K562 (cell line): ENCODE measurements at regions not wholly inside any gene's neighbourhood (a gene's known extent, or its start where the extent isn't known, plus 50 kb on each side); places are given as distances from the start of the nearest gene placed in this dataset.

Experiments used
- ATAC-seq: fragments of 200-7000 bp; cut with Tn5 transposase; 3 replicates; pipeline ENCODE4 v1.9.1; 2020; ENCODE audit warnings: moderate library complexity
- BruUV-seq: library from RNA; stranded (reverse); fragments of 400-500 nt; replicated peaks from 2 replicates; lab custom pipeline; 2021; lab: Mats Ljungman, UMichigan
- CTCF ChIA-PET: fragments of 300-600 bp; formaldehyde crosslinking; extraction: SDS; loops from one replicate; lab custom pipeline; 2021; ENCODE audit warnings: low intra/inter-chr PET ratio; lab: Yijun Ruan, JAX
- POLR2A ChIA-PET: fragments of 300-600, 350-650 bp; sonication (Branson Sonifier 250); formaldehyde crosslinking; extraction: SDS; loops from one replicate; lab custom pipeline; 2021; ENCODE audit warnings: antibody characterized with exemption, inconsistent platforms; lab: Yijun Ruan, JAX
- DNase-seq, 4 experiments: peaks; one replicate each; pipeline versions ENCODE4 v3.0.0 to v3.0.0-alpha.2; 2011 to 2018; ENCODE audit warnings: low spot score in 3 of 4, mixed read lengths in 3 of 4; ENCODE audit errors: extremely low read depth in 1 of 4
- FAIRE-seq: peaks from 2 replicates; lab custom pipeline; 2011; peaks lifted over from hg19 to GRCh38; lab: Jason Lieb, UNC
- H2AFZ ChIP-seq: 2 replicates; pipeline ENCODE4 v1.6.0; 2011; ENCODE audit warnings: low read depth, low read length, control low read depth, inconsistent platforms
- H3K27ac ChIP-seq: fragments of 200-600 bp; 3 replicates; pipeline ENCODE4 v1.8.0; 2011; ENCODE audit warnings: low read depth, mild to moderate bottlenecking, control low read depth, inconsistent platforms, low read length, moderate library complexity, mixed read lengths; ENCODE audit errors: extremely low read depth
- H3K27me3 ChIP-seq, 2 experiments: fragments of 300-600 bp in 1 of 2; 2 replicates in 1 of 2; 3 replicates in 1 of 2; pipeline versions ENCODE4 v1.6.0 to v1.8.0; 2011; ENCODE audit warnings: inconsistent platforms in 2 of 2, low read length in 2 of 2, mild to moderate bottlenecking in 1 of 2, mixed read lengths in 1 of 2, moderate library complexity in 1 of 2; ENCODE audit not compliant: control insufficient read depth in 2 of 2, insufficient read depth in 2 of 2
- H3K36me3 ChIP-seq: fragments of 300-600 bp; 3 replicates; pipeline ENCODE4 v1.8.0; 2011; ENCODE audit warnings: mild to moderate bottlenecking, low read length, inconsistent platforms; ENCODE audit not compliant: control insufficient read depth, insufficient read depth
- H3K4me1 ChIP-seq, 2 experiments: fragments of 200-600 bp in 1 of 2; replicated peaks in 1 of 2; 2 replicates in 1 of 2; 3 replicates in 1 of 2; pipeline versions ENCODE4 v1.5.1 to v1.8.0; 2011; ENCODE audit warnings: inconsistent platforms in 2 of 2, low read length in 2 of 2, mild to moderate bottlenecking in 1 of 2, mixed read lengths in 1 of 2, moderate library complexity in 1 of 2; ENCODE audit not compliant: control insufficient read depth in 2 of 2, insufficient read depth in 2 of 2
- H3K4me2 ChIP-seq: 2 replicates; pipeline ENCODE4 v1.6.1; 2011; ENCODE audit warnings: low read length, control low read depth, inconsistent platforms, mixed read lengths; ENCODE audit not compliant: insufficient read depth
- H3K4me3 ChIP-seq: fragments of 200-600 bp; sonication (generic), shearing (Covaris generic); 2 replicates; pipeline ENCODE4 v1.5.1; 2016; ENCODE audit warnings: control low read depth, inconsistent platforms
- H3K79me2 ChIP-seq: fragments of 200-600 bp; 3 replicates; pipeline ENCODE4 v1.8.0; 2011; ENCODE audit warnings: low read length, inconsistent platforms; ENCODE audit not compliant: control insufficient read depth, insufficient read depth
- H3K9ac ChIP-seq, 2 experiments: 2 replicates each; pipeline versions ENCODE4 v1.6.0 to v1.6.1; 2011; ENCODE audit warnings: low read depth in 2 of 2, low read length in 2 of 2, control low read depth in 1 of 2, inconsistent platforms in 1 of 2, mild to moderate bottlenecking in 1 of 2, mixed read lengths in 1 of 2; ENCODE audit not compliant: insufficient read depth in 1 of 2
- H3K9me1 ChIP-seq: one replicate; pipeline ENCODE4 v1.6.0; 2011; ENCODE audit warnings: inconsistent platforms, mild to moderate bottlenecking, low read length, moderate library complexity; ENCODE audit not compliant: control insufficient read depth, insufficient read depth
- H3K9me3 ChIP-seq: replicated peaks from 2 replicates; pipeline ENCODE4 v1.5.1; 2011; ENCODE audit warnings: low read depth, low read length, inconsistent platforms; ENCODE audit not compliant: control insufficient read depth, insufficient read depth
- H4K20me1 ChIP-seq: replicated peaks from 2 replicates; pipeline ENCODE4 v1.6.1; 2011; ENCODE audit warnings: low read length, inconsistent platforms, mixed read lengths; ENCODE audit not compliant: control insufficient read depth, insufficient read depth
- BRF1 ChIP-seq: IDR thresholded peaks from 3 replicates; pipeline ENCODE4 v1.6.1; 2011; ENCODE audit warnings: borderline replicate concordance, mild to moderate bottlenecking; ENCODE audit not compliant: insufficient read length; ENCODE audit errors: extremely low read depth
- CBX8 ChIP-seq: fragments of 200-600 bp; sonication (generic); IDR thresholded peaks from 2 replicates; pipeline ENCODE4 v1.6.1; 2012; ENCODE audit warnings: borderline replicate concordance, mixed run types, low read depth, mild to moderate bottlenecking, moderate library complexity, mixed read lengths, low read length, control low read depth, inconsistent platforms; ENCODE audit not compliant: poor library complexity, severe bottlenecking; ENCODE audit errors: extremely low read depth
- GABPB2 ChIP-seq: fragments of 250-450 bp; sonication (Bioruptor Pico); conservative IDR thresholded peaks from 2 replicates; pipeline ENCODE4 v1.5.1; 2021; ENCODE audit warnings: mild to moderate bottlenecking
- KLF10 ChIP-seq: fragments of 250-450 bp; sonication (Bioruptor Pico); IDR thresholded peaks from 2 replicates; pipeline ENCODE4 v1.6.1; 2021; ENCODE audit warnings: matching md5 sums
- NFIC ChIP-seq: fragments of 450-650 bp; IDR thresholded peaks from 2 replicates; pipeline ENCODE4 v1.6.1; 2017; ENCODE audit warnings: mild to moderate bottlenecking, inconsistent platforms
- NFRKB ChIP-seq: fragments of 450-650 bp; IDR thresholded peaks from 2 replicates; pipeline ENCODE4 v1.6.1; 2016; ENCODE audit warnings: low read depth
- TFAM ChIP-seq: fragments of 250-450 bp; sonication (Bioruptor Pico); conservative IDR thresholded peaks from 2 replicates; pipeline ENCODE4 v1.5.0; 2021; ENCODE audit warnings: mild to moderate bottlenecking, moderate library complexity
- ZC3H4 ChIP-seq: sonication (generic); formaldehyde crosslinking; IDR thresholded peaks from 2 replicates; pipeline ENCODE4 v1.9.0; 2021; ENCODE audit warnings: missing genetic modification reagents, borderline replicate concordance
- WGBS: fragments of 100-300 bp; shearing (Covaris generic); methylation state at CpG from one replicate; pipeline ENCODE4 v1.1.6; 2016; ENCODE audit warnings: low coverage, mixed read lengths; ENCODE audit not compliant: insufficient coverage; ENCODE audit errors: missing lambda C conversion rate; 5-methylcytosine and 5-hydroxymethylcytosine counted together
- in situ Hi-C: fragments of 300-500 bp; cut with MboI; formaldehyde crosslinking; loops from 4 replicates; pipeline ENCODE4 v1.15.0; 2018; ENCODE audit warnings: inconsistent platforms, mixed read lengths
- intact Hi-C: fragments of 100-400 bp; cut with micrococcal nuclease; formaldehyde crosslinking; loops from 2 replicates; pipeline ENCODE4 v1.14.2; 2022
- TF ChIP-seq, protein P1 (sequence below), 2 experiments: fragments of 150-350 bp in 1 of 2; IDR thresholded peaks; 2 replicates each; pipeline ENCODE4 v1.6.1; 2012 to 2016; ENCODE audit warnings: low read depth in 2 of 2, low read length in 2 of 2, mild to moderate bottlenecking in 1 of 2, moderate library complexity in 1 of 2
- TF ChIP-seq, protein P2 (sequence below): fragments of 150-350 bp; IDR thresholded peaks from 2 replicates; pipeline ENCODE4 v1.6.1; 2014; ENCODE audit warnings: low read depth, mild to moderate bottlenecking, low read length, borderline replicate concordance
- TF ChIP-seq, protein P3 (sequence below): fragments of 450-650 bp; conservative IDR thresholded peaks from 2 replicates; pipeline ENCODE4 v1.6.1; 2016; ENCODE audit warnings: missing genetic modification characterization, low read depth, mild to moderate bottlenecking, missing compliant biosample characterization, moderate library complexity

- TF ChIP-seq, protein P1, sequence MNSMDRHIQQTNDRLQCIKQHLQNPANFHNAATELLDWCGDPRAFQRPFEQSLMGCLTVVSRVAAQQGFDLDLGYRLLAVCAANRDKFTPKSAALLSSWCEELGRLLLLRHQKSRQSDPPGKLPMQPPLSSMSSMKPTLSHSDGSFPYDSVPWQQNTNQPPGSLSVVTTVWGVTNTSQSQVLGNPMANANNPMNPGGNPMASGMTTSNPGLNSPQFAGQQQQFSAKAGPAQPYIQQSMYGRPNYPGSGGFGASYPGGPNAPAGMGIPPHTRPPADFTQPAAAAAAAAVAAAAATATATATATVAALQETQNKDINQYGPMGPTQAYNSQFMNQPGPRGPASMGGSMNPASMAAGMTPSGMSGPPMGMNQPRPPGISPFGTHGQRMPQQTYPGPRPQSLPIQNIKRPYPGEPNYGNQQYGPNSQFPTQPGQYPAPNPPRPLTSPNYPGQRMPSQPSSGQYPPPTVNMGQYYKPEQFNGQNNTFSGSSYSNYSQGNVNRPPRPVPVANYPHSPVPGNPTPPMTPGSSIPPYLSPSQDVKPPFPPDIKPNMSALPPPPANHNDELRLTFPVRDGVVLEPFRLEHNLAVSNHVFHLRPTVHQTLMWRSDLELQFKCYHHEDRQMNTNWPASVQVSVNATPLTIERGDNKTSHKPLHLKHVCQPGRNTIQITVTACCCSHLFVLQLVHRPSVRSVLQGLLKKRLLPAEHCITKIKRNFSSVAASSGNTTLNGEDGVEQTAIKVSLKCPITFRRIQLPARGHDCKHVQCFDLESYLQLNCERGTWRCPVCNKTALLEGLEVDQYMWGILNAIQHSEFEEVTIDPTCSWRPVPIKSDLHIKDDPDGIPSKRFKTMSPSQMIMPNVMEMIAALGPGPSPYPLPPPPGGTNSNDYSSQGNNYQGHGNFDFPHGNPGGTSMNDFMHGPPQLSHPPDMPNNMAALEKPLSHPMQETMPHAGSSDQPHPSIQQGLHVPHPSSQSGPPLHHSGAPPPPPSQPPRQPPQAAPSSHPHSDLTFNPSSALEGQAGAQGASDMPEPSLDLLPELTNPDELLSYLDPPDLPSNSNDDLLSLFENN (IDR thresholded peaks at IDR 0.05; ENCODE audit: low read depth in 2 of 2, low read length in 2 of 2) = no peak
- TF ChIP-seq ZC3H4 (CRISPR knock-in tag) = no peak
- TF ChIP-seq, all 486 proteins: peak for 0
Observed at GRCh38 chr18:10153924-10154752, 240.3 kb downstream of the VAPA start (continued).

GRCh38 chr18:10157706-10158105 lies 243.9 kb downstream of the VAPA start:
- in situ Hi-C loops (no loop called here), intact Hi-C loops (loop anchor here (2.0 kb wide), 1 partner anchor 45 kb away; no protein-coding TSS in a partner anchor)
- Histone ChIP-seq H3K27me3 (peaks cover 6 to 16% of the 10 kb centered on the region in 2 experiments), H3K4me1 (no peaks in the 10 kb centered on the region), H3K79me2 (no peaks in the 10 kb centered on the region), H3K4me3 (no peak overlapping the region), H3K36me3 (no peaks in the 10 kb centered on the region), H3K9me1 (no peaks in the 10 kb centered on the region), H4K20me1 (no peaks in the 10 kb centered on the region; the same call in 1 of the 2 replicates), H3K27ac (no peak overlapping the region), H3K9ac (no peak overlapping the region), H3K4me2 (no peak overlapping the region), H3K9me3 (no peaks in the 10 kb centered on the region), H2AFZ (no peak overlapping the region)
- ATAC-seq (no peak), FAIRE-seq (no peak), DNase-seq (no peak)
- POLR2A ChIA-PET = no interaction called here
- BruUV-seq = no TSS peak
- CTCF ChIA-PET = no interaction called here
- WGBS = 5% methylated on average over 6 of the region's 6 CpGs
- TF ChIP-seq CBX8 (no peak), BRF1 (no peak), GABPB2 (CRISPR knock-in tag) (no peak), NFIC (no peak), TFAM (CRISPR knock-in tag) (no peak), KLF10 (CRISPR knock-in tag) (no peak), NFRKB (no peak)
- TF ChIP-seq, protein P2, sequence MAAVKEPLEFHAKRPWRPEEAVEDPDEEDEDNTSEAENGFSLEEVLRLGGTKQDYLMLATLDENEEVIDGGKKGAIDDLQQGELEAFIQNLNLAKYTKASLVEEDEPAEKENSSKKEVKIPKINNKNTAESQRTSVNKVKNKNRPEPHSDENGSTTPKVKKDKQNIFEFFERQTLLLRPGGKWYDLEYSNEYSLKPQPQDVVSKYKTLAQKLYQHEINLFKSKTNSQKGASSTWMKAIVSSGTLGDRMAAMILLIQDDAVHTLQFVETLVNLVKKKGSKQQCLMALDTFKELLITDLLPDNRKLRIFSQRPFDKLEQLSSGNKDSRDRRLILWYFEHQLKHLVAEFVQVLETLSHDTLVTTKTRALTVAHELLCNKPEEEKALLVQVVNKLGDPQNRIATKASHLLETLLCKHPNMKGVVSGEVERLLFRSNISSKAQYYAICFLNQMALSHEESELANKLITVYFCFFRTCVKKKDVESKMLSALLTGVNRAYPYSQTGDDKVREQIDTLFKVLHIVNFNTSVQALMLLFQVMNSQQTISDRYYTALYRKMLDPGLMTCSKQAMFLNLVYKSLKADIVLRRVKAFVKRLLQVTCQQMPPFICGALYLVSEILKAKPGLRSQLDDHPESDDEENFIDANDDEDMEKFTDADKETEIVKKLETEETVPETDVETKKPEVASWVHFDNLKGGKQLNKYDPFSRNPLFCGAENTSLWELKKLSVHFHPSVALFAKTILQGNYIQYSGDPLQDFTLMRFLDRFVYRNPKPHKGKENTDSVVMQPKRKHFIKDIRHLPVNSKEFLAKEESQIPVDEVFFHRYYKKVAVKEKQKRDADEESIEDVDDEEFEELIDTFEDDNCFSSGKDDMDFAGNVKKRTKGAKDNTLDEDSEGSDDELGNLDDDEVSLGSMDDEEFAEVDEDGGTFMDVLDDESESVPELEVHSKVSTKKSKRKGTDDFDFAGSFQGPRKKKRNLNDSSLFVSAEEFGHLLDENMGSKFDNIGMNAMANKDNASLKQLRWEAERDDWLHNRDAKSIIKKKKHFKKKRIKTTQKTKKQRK = no peak
- TF ChIP-seq, protein P3, sequence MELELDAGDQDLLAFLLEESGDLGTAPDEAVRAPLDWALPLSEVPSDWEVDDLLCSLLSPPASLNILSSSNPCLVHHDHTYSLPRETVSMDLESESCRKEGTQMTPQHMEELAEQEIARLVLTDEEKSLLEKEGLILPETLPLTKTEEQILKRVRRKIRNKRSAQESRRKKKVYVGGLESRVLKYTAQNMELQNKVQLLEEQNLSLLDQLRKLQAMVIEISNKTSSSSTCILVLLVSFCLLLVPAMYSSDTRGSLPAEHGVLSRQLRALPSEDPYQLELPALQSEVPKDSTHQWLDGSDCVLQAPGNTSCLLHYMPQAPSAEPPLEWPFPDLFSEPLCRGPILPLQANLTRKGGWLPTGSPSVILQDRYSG (tag) = no peak
